NCI-H2107 treated with DMSO at 0.1 percent for 48 hours (cell line): ENCODE measurements at regions not wholly inside any gene's neighbourhood (a gene's known extent, or its start where the extent isn't known, plus 50 kb on each side); places are given as distances from the start of the nearest gene placed in this dataset.
"Not testable (repeated sequence)": the region's sequence is repeated elsewhere in the genome, so short reads cannot be mapped to it uniquely, and the experiment has no call there.

Experiments used
- DNase-seq: peaks from one replicate; lab custom pipeline; 2025; ENCODE audit not compliant: unreplicated experiment; lab: John Stamatoyannopoulos, UW

- DNase-seq, result no peak
Observed at GRCh38 chr3:170814822-170815221, 55.2 kb downstream of the RPL22L1 start.

GRCh38 chr3:170813266-170813665 is 56.7 kb downstream of the RPL22L1 start:
- DNase-seq, result no peak

- peak; percentile 98 for DNase-seq
Observed at GRCh38 chr3:170811928-170812591, 57.9 kb downstream of the RPL22L1 start.

GRCh38 chr3:170811515-170811914 is 58.5 kb downstream of the RPL22L1 start:
- peak; percentile 12 for DNase-seq

- no peak for DNase-seq
Observed at GRCh38 chr3:170809975-170810357, 60.0 kb downstream of the RPL22L1 start.

GRCh38 chr3:170809007-170809974 is 60.7 kb downstream of the RPL22L1 start:
- peak; percentile 92 for DNase-seq

GRCh38 chr3:170808041-170808440 is 62.0 kb downstream of the RPL22L1 start:
- no peak for DNase-seq

- no peak for DNase-seq
Observed at GRCh38 chr3:170806676-170807075, 63.3 kb downstream of the RPL22L1 start.

- no peak for DNase-seq
Observed at GRCh38 chr3:170806141-170806540, 63.9 kb downstream of the RPL22L1 start.

- not testable (repeated sequence) for DNase-seq
Observed at GRCh38 chr3:170805296-170805695, 64.7 kb downstream of the RPL22L1 start.

- not testable (repeated sequence) for DNase-seq
Observed at GRCh38 chr3:170804634-170805033, 65.4 kb downstream of the RPL22L1 start.

GRCh38 chr3:170804078-170804477 is 65.9 kb downstream of the RPL22L1 start:
- no peak for DNase-seq

GRCh38 chr3:170802164-170803151 is 67.5 kb downstream of the RPL22L1 start:
- no peak for DNase-seq

- DNase-seq, result no peak
Observed at GRCh38 chr3:170801597-170801996, 68.4 kb downstream of the RPL22L1 start.

- DNase-seq, result not testable (repeated sequence)
Observed at GRCh38 chr3:170800275-170800674, 69.7 kb downstream of the RPL22L1 start.

GRCh38 chr3:170799009-170799408 is 71.0 kb downstream of the RPL22L1 start:
- DNase-seq, result no peak

GRCh38 chr3:170797685-170798084 is 72.3 kb downstream of the RPL22L1 start:
- no peak for DNase-seq

- DNase-seq, result no peak
Observed at GRCh38 chr3:170792471-170792870, 77.5 kb downstream of the RPL22L1 start.

GRCh38 chr3:170790647-170791046 is 79.3 kb downstream of the RPL22L1 start:
- no peak for DNase-seq

GRCh38 chr3:170787464-170787863 is 82.5 kb downstream of the RPL22L1 start:
- no peak for DNase-seq

GRCh38 chr3:170785454-170785853 is 84.5 kb downstream of the RPL22L1 start:
- no peak for DNase-seq
